D721Med (cell line): ENCODE measurements at regions not wholly inside any gene's neighbourhood (a gene's known extent, or its start where the extent isn't known, plus 50 kb on each side); places are given as distances from the start of the nearest gene placed in this dataset.

ENCODE experiments used
- DNase-seq: peaks from one replicate; pipeline ENCODE4 v3.0.0; 2011; ENCODE audit warnings: low spot score; ENCODE audit not compliant: insufficient read length
- FAIRE-seq: peaks from 2 replicates; lab custom pipeline; 2011; peaks lifted over from hg19 to GRCh38; lab: Jason Lieb, UNC
- TF ChIP-seq, protein P1 (sequence below): IDR thresholded peaks from 2 replicates; pipeline ENCODE4 v1.5.1; 2012; ENCODE audit warnings: mild to moderate bottlenecking, control low read depth; ENCODE audit not compliant: insufficient read depth; ENCODE audit errors: missing control alignments

DNA sequence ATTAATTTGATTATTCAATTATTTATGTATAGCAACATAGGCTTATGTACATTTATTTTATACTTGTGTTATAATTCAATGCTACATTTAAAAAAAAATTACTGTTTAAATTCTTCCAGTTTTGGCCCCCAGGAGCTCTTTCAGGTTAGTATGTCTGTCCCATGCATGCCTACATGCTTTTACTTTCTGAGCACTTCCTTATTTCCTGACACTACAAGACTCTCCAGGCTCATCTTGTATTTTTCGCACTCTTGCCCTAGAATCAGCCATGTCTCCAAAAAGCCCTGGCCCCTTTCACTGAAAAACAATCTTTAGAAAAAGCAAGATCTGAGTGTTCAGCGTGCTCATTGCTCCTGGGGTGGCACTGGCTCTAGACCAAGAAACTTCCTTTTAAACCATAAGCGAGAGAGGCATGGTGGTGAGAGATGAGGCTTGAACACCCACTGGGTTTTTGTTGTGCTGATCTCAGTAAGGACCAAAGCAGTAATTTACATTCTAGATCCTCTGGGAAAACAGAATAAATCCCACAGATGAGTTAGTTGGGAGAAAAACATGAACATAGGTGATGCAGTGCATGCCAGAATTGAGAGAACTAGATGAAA lies 95.0 kb downstream of the SLC30A10 start:
- TF ChIP-seq, protein P1, sequence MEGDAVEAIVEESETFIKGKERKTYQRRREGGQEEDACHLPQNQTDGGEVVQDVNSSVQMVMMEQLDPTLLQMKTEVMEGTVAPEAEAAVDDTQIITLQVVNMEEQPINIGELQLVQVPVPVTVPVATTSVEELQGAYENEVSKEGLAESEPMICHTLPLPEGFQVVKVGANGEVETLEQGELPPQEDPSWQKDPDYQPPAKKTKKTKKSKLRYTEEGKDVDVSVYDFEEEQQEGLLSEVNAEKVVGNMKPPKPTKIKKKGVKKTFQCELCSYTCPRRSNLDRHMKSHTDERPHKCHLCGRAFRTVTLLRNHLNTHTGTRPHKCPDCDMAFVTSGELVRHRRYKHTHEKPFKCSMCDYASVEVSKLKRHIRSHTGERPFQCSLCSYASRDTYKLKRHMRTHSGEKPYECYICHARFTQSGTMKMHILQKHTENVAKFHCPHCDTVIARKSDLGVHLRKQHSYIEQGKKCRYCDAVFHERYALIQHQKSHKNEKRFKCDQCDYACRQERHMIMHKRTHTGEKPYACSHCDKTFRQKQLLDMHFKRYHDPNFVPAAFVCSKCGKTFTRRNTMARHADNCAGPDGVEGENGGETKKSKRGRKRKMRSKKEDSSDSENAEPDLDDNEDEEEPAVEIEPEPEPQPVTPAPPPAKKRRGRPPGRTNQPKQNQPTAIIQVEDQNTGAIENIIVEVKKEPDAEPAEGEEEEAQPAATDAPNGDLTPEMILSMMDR, result no peak
- no peak for DNase-seq
- FAIRE-seq, result no peak

DNA sequence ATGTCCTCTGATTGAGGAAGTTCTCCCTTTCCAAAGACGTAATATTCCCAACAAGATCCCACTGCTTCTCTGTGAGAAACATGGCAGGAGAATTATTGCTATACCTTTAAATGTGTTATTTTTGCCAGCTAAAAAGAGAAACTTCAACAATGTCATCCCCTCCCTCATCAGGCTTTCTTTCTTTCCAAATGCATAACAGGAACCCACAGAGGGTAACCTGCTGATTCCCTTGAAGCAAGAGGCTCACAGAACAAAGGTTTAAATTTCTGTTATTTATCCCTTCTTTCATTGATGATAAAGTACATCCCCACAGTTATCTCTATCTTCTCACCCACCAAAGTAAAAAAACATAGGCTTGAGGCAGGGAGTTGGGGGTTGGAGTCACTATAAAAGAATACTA lies 102.1 kb downstream of the SLC30A10 start:
- FAIRE-seq, result no peak
- no peak for DNase-seq
- TF ChIP-seq, protein P1, result no peak

DNA sequence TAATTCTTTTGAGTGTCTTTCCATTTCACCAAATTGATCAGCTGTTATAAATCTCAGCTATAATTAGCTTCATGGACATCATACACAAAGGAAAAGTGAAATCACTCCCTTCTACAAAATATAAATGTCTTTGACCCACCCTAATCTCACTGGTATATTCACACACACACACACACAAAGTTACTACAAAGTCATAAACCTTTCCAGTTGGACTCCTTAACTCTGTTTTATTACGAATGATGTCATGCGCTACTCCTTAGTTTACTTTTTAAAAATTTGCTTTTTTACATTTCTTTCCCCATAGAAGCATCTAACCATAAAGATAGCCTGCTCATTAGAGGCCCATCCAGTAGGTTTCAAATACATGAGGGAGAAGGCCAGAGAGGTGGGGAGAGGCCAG lies 103.0 kb downstream of the SLC30A10 start:
- TF ChIP-seq, protein P1, result no peak
- DNase-seq (no peak), FAIRE-seq (no peak)

DNA sequence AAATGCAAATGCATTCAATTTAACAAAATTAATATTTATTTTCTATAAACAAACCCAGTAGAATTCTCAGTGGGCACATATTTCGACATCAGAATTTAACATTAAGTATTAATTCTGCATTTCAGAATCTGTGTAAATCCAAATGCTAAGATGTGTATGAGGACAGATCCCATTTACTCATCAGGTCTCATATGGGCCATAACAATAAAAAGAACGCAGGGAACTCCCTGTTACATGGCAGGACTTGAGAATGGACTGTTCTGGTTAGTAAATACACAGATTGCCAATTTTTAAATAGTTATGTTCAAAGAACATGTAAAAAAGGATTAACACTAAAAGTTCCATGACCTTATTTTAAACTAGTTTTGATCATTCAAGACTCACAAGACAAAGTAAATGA lies 104.0 kb downstream of the SLC30A10 start:
- TF ChIP-seq, protein P1, result no peak
- DNase-seq (no peak), FAIRE-seq (no peak)

DNA sequence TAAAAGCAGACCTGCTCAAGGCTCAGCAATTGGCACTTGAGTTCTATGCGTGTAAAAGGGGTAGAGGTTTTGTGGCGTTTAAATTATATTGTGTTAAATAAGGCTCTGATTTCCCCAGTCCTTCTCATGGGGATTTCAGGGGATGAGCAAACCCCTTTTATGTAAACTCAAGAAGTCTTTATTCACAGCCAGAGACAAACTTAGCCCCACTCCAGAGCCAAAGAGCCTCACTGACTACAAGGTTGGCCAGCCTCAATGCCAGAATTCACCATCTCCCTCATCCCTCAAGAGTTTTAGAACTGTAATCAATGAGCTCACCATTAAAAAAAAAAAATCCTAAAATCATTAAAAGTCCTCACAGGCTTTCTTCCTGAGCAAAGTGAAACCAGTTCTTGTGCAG lies 107.8 kb downstream of the SLC30A10 start:
- FAIRE-seq, result no peak
- no peak for DNase-seq
- TF ChIP-seq, protein P1, result no peak

DNA sequence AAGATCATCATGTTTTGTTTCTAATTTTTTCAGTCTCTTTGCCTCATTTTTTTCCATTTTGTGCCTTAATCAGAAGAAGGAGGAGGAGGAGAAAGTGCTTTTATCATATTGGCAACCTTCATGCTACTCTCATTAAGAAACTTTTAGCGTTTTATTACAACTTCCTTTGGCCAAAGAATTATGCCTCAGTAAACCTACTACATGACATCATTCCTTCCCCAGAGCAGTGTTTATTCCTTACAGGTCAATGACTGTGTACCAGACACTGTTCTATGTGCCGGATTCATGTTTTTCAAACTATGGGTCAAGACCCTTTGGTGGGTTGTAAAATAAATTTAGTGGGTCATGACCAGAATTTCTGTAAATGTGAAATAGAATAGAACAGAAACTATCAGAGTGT lies 110.4 kb downstream of the SLC30A10 start:
- no peak for FAIRE-seq
- TF ChIP-seq, protein P1, result no peak

DNA sequence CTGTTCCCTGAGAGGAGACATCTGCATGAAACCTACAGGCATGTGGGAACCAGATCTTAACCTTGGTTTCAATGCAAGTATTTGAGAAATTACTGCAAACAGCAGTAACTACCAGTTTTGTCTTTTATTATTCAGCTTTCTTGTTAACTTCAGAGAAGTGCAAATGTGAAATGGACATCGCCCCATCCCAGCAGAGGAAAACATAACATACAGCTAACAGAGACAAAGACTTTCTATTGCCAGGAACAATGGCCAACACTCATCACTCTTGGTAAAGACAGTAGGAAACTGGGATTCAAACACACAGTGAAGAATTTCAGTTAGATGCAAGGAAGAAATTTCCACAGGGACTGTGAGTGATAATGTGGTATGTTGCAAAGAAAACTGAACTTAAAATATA lies 115.1 kb downstream of the SLC30A10 start:
- FAIRE-seq (peak; percentile 61), DNase-seq (no peak)
- TF ChIP-seq, protein P1, result no peak

More for the DNA sequence above, 110.4 kb downstream of the SLC30A10 start:
- DNase-seq, result no peak
